ENCODE measurements at regions not wholly inside any gene's neighbourhood (a gene's known extent, or its start where the extent isn't known, plus 50 kb on each side); places are given as distances from the start of the nearest gene placed in this dataset.

- H3K36me3 Mint-ChIP-seq, result no peaks in the 10 kb centered on the region
- no peak overlapping the region for H3K27ac Mint-ChIP-seq
- H3K4me3 Mint-ChIP-seq, result no peak overlapping the region
- TF ChIP-seq CTCF (IDR thresholded peaks at IDR 0.05; ENCODE audit: unreplicated experiment), result no peak
- peaks cover 23% of the 10 kb centered on the region for H3K9me3 Mint-ChIP-seq
- H3K4me1 Mint-ChIP-seq, result peaks cover 3% of the 10 kb centered on the region
- no peak for DNase-seq (ENCODE audit: low spot score in 2 of 2, unreplicated experiment in 2 of 2)
- H3K27me3 Mint-ChIP-seq (ENCODE audit: low read depth), result no peaks in the 10 kb centered on the region
Measured at GRCh38 chr13:107999751-108000150, 215.6 kb downstream of the LIG4 start.

GRCh38 chr13:107994137-107994536 lies 221.2 kb downstream of the LIG4 start:
- Mint-ChIP-seq H3K4me1 (no peaks in the 10 kb centered on the region), H3K27me3 (ENCODE audit: low read depth) (no peaks in the 10 kb centered on the region), H3K36me3 (no peaks in the 10 kb centered on the region), H3K9me3 (peaks cover 24% of the 10 kb centered on the region), H3K4me3 (no peak overlapping the region), H3K27ac (no peak overlapping the region)
- no peak for DNase-seq (ENCODE audit: low spot score in 2 of 2, unreplicated experiment in 2 of 2)
- TF ChIP-seq CTCF (IDR thresholded peaks at IDR 0.05; ENCODE audit: unreplicated experiment), result no peak

- no peak overlapping the region for H3K27ac Mint-ChIP-seq
- DNase-seq (ENCODE audit: low spot score in 2 of 2, unreplicated experiment in 2 of 2), result no peak
- peaks cover 19% of the 10 kb centered on the region for H3K9me3 Mint-ChIP-seq
- no peak overlapping the region for H3K4me3 Mint-ChIP-seq
- no peaks in the 10 kb centered on the region for H3K4me1 Mint-ChIP-seq
- TF ChIP-seq CTCF (IDR thresholded peaks at IDR 0.05; ENCODE audit: unreplicated experiment), result no peak
- H3K36me3 Mint-ChIP-seq, result no peaks in the 10 kb centered on the region
- peaks cover 2% of the 10 kb centered on the region for H3K27me3 Mint-ChIP-seq (ENCODE audit: low read depth)
Measured at GRCh38 chr13:107993239-107993949, 221.9 kb downstream of the LIG4 start.

GRCh38 chr13:107992542-107992941 lies 222.8 kb downstream of the LIG4 start:
- Mint-ChIP-seq H3K27me3 (ENCODE audit: low read depth) (peaks cover 4% of the 10 kb centered on the region), H3K4me1 (no peaks in the 10 kb centered on the region), H3K36me3 (no peaks in the 10 kb centered on the region), H3K9me3 (peaks cover 14% of the 10 kb centered on the region), H3K27ac (no peak overlapping the region), H3K4me3 (no peak overlapping the region)
- no peak for TF ChIP-seq CTCF (IDR thresholded peaks at IDR 0.05; ENCODE audit: unreplicated experiment)
- DNase-seq (ENCODE audit: low spot score in 2 of 2, unreplicated experiment in 2 of 2), result no peak

- Mint-ChIP-seq H3K36me3 (no peaks in the 10 kb centered on the region), H3K27ac (no peak overlapping the region), H3K27me3 (ENCODE audit: low read depth) (peaks cover 13% of the 10 kb centered on the region), H3K9me3 (no peaks in the 10 kb centered on the region), H3K4me3 (no peak overlapping the region), H3K4me1 (no peaks in the 10 kb centered on the region)
- no peak for DNase-seq (ENCODE audit: low spot score in 2 of 2, unreplicated experiment in 2 of 2)
- no peak for TF ChIP-seq CTCF (IDR thresholded peaks at IDR 0.05; ENCODE audit: unreplicated experiment)
Measured at GRCh38 chr13:107977071-107977574, 238.2 kb downstream of the LIG4 start.
